HG03442 (cell line): ENCODE measurements at regions not wholly inside any gene's neighbourhood (a gene's known extent, or its start where the extent isn't known, plus 50 kb on each side); places are given as distances from the start of the nearest gene placed in this dataset.
"Not testable (repeated sequence)": the region's sequence is repeated elsewhere in the genome, so short reads cannot be mapped to it uniquely, and the experiment has no call there.

Source experiments
- ATAC-seq: cut with Tn5 transposase; IDR thresholded peaks from one replicate; pipeline ENCODE4 v1.9.1; 2021; ENCODE audit warnings: mild to moderate bottlenecking, moderate library complexity; ENCODE audit not compliant: unreplicated experiment

DNA sequence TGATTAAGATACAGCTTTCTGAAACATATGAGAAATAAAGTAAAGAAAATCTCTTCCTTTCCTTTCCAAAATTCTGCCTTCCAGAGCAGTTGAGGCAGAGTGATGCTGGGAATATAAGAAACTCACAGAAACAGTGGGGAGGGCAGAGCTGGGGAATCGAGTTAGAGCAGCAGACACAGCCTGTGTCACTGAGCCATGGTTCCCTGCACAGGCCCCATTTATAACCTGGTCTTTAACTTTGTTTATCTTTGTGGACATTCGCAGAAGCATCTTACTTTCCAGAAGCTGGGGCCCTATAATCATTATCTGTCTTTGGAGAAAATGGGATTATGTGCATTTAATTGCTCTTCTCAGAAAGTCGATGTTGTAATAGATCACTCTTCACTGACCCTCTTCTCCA lies 349.1 kb downstream of the SETD4 start:
- no peak for ATAC-seq

DNA sequence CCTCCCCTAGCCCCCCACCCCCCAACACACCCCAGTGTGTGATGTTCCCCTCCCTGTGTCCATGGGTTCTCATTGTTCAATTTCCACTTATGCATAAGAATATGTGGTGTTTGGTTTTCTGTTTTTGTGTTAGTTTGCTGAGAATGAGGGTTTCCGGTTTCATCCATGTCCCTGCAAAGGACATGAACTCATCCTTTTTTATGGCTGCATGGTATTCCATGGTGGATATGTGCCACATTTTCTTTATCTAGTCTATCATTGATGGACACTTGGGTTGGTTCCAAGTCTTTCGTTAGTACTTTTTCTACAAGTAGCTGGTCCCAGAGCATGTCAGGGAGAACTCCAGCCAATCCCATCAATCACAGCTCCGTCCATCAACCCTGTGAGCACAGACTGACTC lies 350.3 kb downstream of the SETD4 start:
- ATAC-seq = not testable (repeated sequence)

DNA sequence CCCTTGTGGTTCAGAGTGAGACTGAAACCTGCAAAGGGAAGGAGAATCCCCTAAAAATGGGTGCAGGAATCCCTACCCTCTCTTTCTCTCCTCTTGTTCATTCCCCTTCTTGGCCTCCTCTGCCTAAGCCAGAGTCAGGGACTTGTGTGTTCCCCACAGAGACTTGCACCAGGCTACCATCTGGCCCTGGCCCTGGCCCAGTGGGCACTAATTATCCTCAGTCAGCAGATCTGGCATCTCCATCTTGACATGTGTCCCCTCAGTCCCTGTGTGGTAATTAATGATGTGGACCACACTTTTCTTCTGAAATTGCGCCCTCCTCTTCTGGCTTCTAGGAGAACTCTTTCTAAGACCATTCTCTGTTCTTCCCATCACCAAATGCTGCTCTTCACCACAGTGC lies 354.4 kb downstream of the SETD4 start:
- ATAC-seq = no peak

DNA sequence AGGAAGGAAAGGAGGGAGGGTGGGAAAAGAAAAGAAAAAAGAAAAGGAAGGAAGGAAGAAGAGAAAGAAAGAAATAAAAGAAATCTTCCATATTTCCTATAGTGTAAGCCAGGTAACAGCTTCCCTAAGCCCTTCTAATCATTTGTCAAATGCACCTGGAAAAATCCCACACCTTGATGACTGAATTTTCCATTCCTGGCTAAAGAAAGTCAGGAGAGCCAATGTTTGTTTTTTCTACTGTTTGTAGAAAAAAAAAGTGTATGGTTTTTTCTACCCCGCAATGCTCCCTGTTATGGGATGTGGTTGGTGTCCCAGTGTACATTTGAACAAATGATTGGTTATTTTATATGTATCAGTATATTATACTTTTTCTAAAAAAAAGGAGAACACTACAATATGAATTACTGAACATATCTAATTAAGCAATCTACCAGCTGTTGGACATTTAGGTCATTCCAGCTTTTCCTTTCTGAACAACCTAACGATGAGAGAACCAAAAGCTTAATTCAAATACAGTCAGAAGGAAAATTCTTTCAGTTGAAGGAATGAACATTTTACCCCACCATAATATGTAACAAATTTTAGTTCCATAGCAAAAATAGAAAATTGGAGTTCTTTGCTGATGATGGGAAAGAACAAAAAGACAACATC lies 355.0 kb downstream of the SETD4 start:
- ATAC-seq = no peak

DNA sequence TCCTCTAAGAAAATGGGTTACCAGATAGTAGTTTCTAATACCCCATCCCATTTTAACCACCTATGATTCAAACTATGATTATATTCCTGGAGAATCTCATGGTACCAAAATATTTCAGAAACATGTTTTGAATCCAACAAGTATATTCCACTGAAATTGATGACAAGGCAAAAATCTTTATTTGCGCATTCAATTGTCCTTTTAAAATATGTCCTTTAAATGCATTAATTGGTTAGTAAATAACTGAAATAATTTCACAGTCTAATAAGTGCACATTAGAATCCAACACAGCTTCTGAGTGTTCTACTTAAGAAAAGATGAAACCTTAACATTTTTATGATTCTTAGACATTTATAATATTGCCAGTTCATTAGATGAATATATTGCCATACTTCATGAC lies 356.6 kb downstream of the SETD4 start:
- ATAC-seq = no peak

DNA sequence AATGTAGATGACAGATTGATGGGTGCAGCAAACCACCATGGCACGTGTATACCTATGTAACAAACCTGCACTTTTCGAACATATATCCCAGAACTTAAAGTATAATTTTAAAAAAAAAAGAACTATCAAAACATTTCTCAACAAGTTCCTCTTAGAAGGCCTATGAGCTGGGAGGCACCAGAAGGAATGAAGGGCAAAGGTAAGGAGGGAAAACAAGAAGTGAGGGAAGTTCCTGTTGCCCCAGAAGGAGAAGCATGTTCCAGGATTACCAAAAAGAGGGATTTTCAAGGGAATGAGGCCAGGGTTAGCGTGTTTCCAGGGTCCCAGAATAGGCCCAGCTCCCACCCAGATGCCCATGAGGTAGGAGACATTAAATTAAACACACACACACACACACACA lies 361.0 kb downstream of the SETD4 start:
- no peak for ATAC-seq

DNA sequence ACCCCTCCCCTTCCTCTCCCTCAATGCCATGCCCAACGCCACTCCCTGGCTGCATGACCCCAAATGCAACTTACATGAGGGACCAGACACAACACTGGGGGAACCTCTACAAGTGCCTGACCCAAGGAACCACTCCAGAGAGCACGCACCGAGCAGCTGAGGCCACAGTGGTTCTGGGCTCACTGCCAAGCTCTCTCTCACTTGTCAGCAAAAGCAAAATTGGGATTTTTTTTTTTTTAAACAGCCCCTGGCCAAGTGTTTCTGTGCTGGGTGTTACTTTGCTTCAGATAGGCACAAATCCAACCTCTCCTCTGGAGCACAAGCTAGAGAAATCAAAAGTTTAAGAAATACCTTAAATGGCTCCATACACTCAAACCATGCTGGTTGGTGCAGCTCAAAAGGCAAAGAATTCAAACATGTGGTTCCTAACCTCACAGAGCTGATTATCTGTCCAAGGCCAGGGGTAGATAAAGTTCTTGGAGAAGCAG lies 363.0 kb downstream of the SETD4 start:
- no peak for ATAC-seq

DNA sequence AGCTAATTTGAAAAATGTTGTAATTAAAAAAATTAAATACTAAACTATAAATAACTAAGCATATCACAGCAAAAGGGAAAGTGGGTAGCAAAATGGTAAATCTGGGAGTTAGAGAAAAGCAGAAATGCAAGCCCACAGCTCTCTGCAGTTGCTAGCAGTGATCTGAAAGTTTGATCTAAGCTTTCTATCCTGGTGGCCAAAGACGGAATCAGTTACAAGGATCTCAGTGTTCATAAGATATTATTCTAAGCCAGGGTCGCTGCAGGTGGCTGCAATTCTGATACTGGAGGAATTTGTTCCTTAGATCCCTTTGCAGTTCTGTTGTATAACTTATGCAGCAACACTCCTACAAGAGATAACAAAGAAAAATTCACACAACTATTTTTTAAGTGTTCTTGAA lies 363.7 kb downstream of the SETD4 start:
- ATAC-seq = no peak

DNA sequence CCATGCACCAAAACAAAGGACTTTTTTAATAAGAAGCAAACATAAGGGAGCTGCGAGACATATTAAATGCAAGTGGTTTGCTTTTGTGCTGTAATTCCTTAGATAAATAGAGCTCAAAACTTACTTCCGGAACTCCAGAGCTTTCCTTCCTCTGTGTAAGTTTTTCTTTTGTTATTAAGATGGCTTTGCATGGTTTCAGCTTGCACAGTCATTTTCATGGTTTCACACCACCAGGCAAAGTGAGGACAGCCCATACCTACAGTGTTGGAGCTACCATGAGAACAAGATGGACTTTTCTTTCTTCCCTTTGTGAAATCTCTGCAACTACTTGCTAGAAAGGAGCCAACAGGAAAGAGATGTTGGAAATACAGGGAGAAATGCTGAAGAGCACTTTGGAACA lies 368.0 kb downstream of the SETD4 start:
- no peak for ATAC-seq

DNA sequence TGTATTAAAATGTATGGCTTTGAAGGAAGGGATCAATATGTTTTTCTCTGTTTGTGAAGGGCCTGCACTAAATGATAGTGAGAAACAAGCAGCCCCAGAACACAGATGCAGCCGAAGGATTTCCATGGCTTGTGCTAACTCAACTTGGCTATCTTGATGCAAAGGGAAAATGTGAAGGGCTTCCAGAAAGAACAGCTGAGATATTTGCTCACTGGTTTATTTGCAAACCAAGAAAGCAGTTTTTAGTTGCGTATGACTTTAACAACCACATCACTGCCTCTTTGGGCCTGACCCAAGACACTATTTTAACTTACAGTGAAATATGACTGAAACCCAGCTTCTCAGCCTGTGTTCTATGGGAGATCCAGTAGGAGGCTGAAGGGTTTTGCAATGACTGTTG lies 369.9 kb downstream of the SETD4 start:
- ATAC-seq = no peak

DNA sequence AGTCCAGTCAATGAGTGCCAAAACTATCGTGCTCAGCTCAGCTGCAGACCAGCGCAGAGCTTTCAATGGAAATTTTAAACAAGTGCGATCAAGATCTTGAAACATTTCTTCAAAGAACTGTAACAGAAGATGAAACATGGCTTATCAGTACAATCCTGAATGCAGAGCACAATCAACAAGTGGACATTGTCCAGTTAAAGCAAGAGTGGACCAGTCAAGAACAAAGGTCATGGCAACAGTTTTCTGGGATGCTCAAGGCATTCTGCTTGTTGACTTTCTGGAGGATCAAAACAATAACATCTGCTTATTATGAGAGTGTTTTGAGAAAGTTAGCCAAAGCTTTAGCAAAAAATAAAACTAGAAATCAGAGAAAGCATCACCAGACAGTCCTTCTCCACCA lies 374.2 kb downstream of the SETD4 start:
- no peak for ATAC-seq

DNA sequence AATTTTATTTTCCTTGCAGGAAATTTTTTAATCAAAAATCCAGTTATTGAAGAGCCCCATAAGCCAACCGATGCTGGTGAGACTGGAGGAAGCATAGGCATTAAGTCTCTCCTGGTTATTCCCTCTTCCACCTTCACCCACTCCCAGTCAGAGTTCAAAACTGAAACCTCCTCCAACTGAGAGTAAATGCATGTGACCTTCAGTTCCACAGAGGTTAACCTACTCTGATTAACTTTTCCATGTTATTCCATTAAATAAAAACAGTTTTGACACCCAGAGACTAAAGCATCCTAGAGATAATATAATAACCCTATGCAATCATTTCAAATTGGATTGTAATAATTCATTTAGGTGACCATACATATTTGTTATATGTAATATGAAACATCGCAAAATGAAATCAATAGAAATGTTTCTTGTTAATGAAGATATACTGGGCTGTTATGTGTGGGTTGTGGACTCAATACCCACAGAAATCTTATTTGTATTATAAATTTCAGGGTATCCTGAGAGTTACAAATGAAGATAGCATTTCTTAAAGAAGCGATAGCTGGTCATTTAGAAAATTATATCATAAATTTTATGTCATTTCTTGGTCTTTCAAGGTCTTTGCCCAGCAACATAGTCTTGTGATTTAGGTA lies 376.5 kb downstream of the SETD4 start:
- no peak for ATAC-seq

DNA sequence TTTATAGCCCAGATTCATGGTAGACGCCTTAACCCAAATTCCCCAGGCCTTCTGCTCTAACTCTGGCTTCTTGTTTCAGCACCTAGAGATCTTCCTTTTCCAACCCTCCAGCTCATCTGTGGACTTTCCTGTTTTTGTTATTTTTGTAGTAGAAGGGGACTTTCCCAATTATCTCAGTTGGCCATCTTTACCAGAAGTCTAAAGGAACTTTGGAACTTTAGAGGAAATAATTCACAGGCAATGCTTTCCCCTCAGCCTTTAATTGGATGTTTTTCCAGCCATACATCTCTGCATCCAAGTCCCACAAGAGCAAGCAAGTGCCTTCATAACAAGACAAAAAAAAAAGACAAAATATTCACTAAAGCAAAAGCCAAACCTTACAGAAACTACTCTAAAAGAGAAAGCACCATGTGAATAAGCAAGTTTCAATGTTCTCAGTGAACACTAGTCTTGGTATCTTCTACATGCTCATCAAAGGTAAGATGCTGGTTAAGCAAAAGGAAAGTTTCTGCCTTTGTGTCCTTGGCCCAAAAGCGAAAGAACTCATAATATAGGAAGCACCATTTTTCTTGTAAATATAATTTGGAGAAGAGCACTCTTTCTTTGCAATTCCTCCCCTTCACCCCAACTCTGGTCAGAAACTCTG lies 377.3 kb downstream of the SETD4 start:
- no peak for ATAC-seq

DNA sequence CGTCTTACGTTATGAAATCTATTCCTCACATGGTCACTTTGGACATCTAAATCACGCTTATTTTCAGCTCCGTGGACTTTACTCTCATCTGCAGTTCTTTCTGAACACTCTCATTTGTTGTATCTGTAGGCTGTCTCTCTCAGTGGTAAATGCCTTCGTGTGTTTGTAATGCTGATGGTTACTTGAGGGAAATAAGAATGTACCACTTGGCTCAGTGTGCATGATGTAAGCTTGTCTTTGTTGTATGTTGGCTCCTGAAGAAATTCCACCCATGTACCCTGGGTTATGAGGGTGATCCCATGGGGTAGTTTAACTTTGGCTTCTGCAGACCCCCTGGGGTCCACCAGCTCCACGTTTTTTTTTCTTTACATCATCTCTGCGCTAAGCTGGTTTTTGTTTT lies 378.4 kb downstream of the SETD4 start:
- ATAC-seq = no peak

DNA sequence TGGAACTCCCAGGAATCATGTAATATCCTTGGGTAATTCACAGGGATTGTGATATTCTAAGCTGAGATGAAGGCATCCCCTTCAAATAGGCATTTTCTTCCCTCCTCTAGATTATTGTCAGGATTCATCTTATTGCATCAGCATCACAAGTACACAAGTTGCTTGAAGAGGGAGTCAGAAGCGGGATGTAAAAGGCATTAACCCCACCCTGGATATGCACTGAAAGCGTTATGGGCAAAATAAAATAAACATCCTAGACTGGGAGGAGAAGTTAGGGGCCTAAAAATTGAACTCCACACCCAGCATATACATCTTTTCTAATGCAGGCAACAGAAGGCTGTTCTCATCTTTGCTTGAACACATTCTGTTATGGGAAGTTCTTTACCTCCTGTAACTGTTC lies 381.2 kb downstream of the SETD4 start:
- ATAC-seq = no peak

DNA sequence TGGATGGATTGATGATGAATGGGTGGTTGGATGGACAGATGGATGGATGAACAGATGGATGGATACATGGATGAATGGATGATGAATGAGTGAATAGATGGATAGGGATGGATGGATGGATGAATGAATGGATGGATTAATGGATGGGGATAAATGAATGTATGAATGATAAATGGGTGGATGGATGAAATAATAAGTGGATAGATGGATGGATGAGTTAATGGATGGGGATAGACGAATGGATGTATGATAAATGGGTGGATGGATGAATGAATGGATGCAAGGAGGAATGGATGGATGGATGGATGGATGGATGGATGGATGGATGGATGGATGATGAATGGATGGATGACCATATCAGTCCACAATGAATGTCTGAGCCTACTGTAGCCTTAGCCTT lies 381.9 kb downstream of the SETD4 start:
- no peak for ATAC-seq

DNA sequence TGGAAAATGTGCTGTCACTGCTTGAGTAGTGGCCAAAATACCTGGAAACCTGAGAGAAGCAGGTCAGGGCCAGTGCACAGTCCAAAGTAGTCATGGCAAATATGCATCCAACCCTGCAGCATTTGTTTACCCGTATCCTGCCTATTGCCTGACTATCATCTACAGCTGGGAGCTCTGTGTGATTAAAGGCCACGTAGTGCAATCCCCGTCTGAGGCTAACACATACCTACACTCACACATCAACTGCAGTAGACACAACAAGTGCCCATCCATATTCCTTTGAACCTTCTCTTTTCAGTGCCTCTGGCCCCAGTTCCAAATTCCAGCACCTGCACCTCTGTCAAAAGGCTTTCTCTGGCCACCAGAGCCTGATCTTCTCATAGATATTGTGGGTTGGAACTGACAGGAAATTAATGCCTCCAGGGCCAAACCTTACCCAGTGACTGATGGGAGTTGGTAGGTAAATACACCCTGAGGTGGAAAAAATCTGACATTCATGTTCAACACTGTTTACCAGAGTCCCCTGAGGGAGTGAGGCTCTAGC lies 383.0 kb downstream of the SETD4 start:
- no peak for ATAC-seq

DNA sequence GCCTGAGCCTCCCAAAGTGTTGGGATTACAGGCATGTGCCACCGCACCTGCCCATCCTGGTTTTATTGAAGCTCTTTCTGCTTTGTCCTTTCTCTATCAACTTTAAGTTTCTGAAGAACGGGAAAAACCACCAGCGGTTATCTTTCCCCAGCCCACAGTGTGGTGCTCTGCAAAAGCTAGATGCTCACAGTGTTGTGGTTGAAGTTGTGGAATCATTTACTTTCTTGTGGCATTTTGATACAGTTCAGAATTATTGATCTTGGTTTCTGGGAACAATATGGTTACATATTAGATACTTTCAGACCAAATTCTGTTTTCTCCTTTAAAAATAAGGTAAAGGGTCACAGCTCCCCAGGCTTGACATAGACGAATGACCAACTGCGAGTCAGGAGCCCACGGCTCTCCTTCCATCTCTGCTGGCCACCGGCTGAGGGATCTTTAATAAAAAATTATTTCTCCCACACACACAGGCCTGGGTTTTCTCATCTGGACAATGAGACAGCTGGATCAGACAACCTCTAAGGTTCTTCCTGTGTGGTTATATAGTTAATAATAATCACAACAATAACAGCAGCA lies 385.3 kb downstream of the SETD4 start:
- ATAC-seq = no peak

DNA sequence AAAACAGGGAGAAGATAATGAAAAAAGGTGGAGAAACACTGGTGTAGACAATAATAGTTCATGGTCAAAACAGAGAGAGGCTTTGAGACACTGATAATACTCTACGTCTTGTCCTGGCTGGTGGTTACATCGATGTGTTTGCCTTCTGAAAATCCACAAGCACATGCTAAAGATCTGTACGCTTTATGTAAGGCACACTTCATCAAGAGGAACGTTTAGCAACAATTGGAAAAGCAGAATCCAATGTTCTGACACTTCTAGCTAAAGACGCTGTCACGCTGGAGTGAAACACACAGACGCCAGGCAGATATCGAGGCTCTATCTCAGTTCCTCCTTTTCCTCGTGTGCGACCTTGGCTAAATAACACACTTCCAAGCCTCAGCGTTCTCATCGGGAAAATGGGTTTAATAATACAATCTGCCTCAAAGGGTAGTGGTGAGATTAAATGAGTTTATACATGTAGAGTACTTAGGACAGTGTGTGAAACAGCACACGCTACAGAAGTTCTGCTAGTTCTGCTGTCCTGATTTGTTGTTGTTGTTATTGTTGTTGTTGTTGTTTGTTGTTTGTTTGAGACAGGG lies 386.1 kb downstream of the SETD4 start:
- ATAC-seq = no peak

DNA sequence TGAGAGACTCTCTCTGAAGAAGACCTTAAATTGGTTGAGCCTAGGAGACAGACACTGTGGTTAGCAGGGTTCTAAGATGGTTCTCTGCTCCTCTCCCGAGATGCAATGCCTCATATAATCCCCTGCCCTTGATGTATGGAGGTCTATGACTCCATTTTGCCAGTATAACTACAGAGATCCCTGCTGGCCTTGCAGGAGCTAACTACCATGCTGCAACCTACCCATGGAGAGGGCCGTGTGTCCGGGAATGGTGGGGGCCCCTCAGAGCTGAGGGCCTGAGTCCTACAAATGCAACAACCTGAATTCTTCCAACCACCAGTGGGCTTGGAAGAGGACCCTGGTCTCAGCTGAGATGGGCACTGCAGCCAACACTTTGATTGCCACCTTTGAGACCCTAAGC lies 388.0 kb downstream of the SETD4 start:
- no peak for ATAC-seq

DNA sequence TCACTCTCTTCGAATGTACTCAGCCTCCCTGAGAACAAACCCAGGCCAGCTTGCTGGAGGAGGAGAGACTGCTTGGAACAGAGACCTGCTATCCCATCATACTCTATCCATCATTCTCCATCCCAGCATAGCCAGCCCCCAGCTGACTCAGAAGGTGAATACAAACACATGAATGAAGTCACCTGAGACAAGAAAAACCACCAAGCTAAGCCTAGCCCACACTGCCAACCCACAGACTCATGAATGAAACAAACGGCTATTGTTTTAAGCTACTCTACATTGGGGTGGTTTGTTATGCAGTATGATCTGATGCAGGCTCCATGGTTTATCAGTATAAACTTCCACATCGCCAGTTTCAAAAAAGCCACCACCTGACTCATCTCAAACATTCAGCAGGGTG lies 395.6 kb downstream of the SETD4 start:
- no peak for ATAC-seq
